Endothelial cell of umbilical vein (primary cell): ENCODE measurements at regions not wholly inside any gene's neighbourhood (a gene's known extent, or its start where the extent isn't known, plus 50 kb on each side); places are given as distances from the start of the nearest gene placed in this dataset.
A peak's percentile ranks its signal among the peaks of the same experiment; 100 is the strongest.

ENCODE experiments used
- BruUV-seq: library from RNA; stranded (reverse); fragments of 400-500 nt; replicated peaks from 2 replicates; lab custom pipeline; 2021; lab: Mats Ljungman, UMichigan
- CTCF ChIA-PET: fragments of 300-600, 350-600 bp; sonication (Branson Sonifier 250); formaldehyde crosslinking; loops from one replicate; lab custom pipeline; 2021; ENCODE audit warnings: antibody characterized with exemption, inconsistent platforms; lab: Charles Lee
- POLR2A ChIA-PET: fragments of 300-600, 350-600 bp; sonication (Branson Sonifier 250); formaldehyde crosslinking; loops from one replicate; lab custom pipeline; 2021; ENCODE audit warnings: antibody characterized with exemption, inconsistent platforms; lab: Charles Lee
- DNase-seq: peaks from one replicate; pipeline ENCODE4 v3.0.0-alpha.2; 2011; ENCODE audit warnings: low read depth, low spot score
- FAIRE-seq: peaks from 2 replicates; lab custom pipeline; 2011; peaks lifted over from hg19 to GRCh38; lab: Jason Lieb, UNC
- H2AFZ ChIP-seq: 2 replicates; pipeline ENCODE4 v1.6.0; 2012; ENCODE audit warnings: low read depth, low read length, control low read depth, inconsistent platforms
- H3K27ac ChIP-seq: 2 replicates; pipeline ENCODE4 v1.5.1; 2011; ENCODE audit warnings: low read depth, mild to moderate bottlenecking, control low read depth, low read length, moderate library complexity; ENCODE audit not compliant: insufficient read depth
- H3K27me3 ChIP-seq, 2 experiments: 2 replicates each; pipeline versions ENCODE4 v1.6.0 to v1.6.1; 2011; ENCODE audit warnings: low read length in 2 of 2, mixed read lengths in 1 of 2; ENCODE audit not compliant: control insufficient read depth in 2 of 2, insufficient read depth in 2 of 2
- H3K36me3 ChIP-seq, 2 experiments: 2 replicates in 1 of 2; 3 replicates in 1 of 2; pipeline ENCODE4 v1.5.1; 2011; ENCODE audit warnings: low read length in 2 of 2, mild to moderate bottlenecking in 1 of 2, moderate library complexity in 1 of 2; ENCODE audit not compliant: control insufficient read depth in 2 of 2, insufficient read depth in 2 of 2; ENCODE audit errors: extremely low read depth in 1 of 2
- H3K4me1 ChIP-seq: 3 replicates; pipeline ENCODE4 v1.5.1; 2011; ENCODE audit warnings: mild to moderate bottlenecking, low read length; ENCODE audit not compliant: control insufficient read depth, insufficient read depth; ENCODE audit errors: extremely low read depth
- H3K4me2 ChIP-seq: 2 replicates; pipeline ENCODE4 v1.6.1; 2011; ENCODE audit warnings: low read length, control low read depth, mixed read lengths; ENCODE audit not compliant: insufficient read depth
- H3K4me3 ChIP-seq, 3 experiments: fragments of 200-600 bp in 1 of 3; sonication (generic), shearing (Covaris generic) in 1 of 3; replicated peaks in 1 of 3; 2 replicates each; pipeline ENCODE4 v1.5.1; 2011 to 2016; ENCODE audit warnings: control low read depth in 3 of 3, low read length in 3 of 3, mild to moderate bottlenecking in 2 of 3, inconsistent platforms in 1 of 3, low read depth in 1 of 3, moderate library complexity in 1 of 3; ENCODE audit not compliant: insufficient read depth in 1 of 3
- H3K79me2 ChIP-seq: 2 replicates; pipeline ENCODE4 v1.6.0; 2012; ENCODE audit warnings: low read length, inconsistent platforms; ENCODE audit not compliant: control insufficient read depth, insufficient read depth
- H3K9ac ChIP-seq: replicated peaks from 2 replicates; pipeline ENCODE3; 2011; ENCODE audit warnings: low read length, control low read depth; ENCODE audit not compliant: insufficient read depth; ENCODE audit errors: extremely low read depth
- H3K9me1 ChIP-seq: replicated peaks from 3 replicates; pipeline ENCODE4 v1.6.0; 2011; ENCODE audit warnings: mild to moderate bottlenecking, low read length; ENCODE audit not compliant: control insufficient read depth, insufficient read depth; ENCODE audit errors: extremely low read depth
- H3K9me3 ChIP-seq: replicated peaks from 2 replicates; pipeline ENCODE4 v1.5.1; 2012; ENCODE audit warnings: low read length, inconsistent platforms; ENCODE audit not compliant: control insufficient read depth, insufficient read depth
- H4K20me1 ChIP-seq: replicated peaks from 2 replicates; pipeline ENCODE3; 2011; ENCODE audit warnings: mild to moderate bottlenecking, low read length; ENCODE audit not compliant: control insufficient read depth, insufficient read depth; ENCODE audit errors: extremely low read depth
- EZH2 ChIP-seq: IDR thresholded peaks from 2 replicates; pipeline ENCODE4 v1.6.1; 2012; ENCODE audit warnings: borderline replicate concordance, low read depth, mild to moderate bottlenecking, moderate library complexity, low read length, inconsistent platforms; ENCODE audit not compliant: severe bottlenecking
- GATA2 ChIP-seq: IDR thresholded peaks from 2 replicates; pipeline ENCODE4 v1.7.0; 2011; ENCODE audit warnings: low read depth, mild to moderate bottlenecking, moderate library complexity, mixed read lengths, low read length; ENCODE audit not compliant: insufficient read length, insufficient read depth
- MYC ChIP-seq: IDR thresholded peaks from one replicate; pipeline ENCODE4 v1.6.1; 2011; ENCODE audit warnings: mild to moderate bottlenecking, low read depth, low read length
- POLR2AphosphoS5 ChIP-seq: IDR thresholded peaks from 2 replicates; pipeline ENCODE4 v1.6.1; 2012; ENCODE audit warnings: low read depth, mild to moderate bottlenecking, control low read depth, low read length, moderate library complexity; ENCODE audit not compliant: insufficient read depth
- dilution Hi-C: fragments of 300-500 bp; cut with MboI; formaldehyde crosslinking; loops from one replicate; pipeline ENCODE4 v1.15.0; 2019; ENCODE audit warnings: low sequenced_read_pairs; ENCODE audit not compliant: extremely low pct_ligation_motif_present
- intact Hi-C: fragments of 100-400 bp; cut with micrococcal nuclease; formaldehyde crosslinking; loops from one replicate; pipeline ENCODE4 v1.10.0; 2022

GRCh38 chr3:144762091-144762490 is 790.5 kb downstream of the DIPK2A start:
- H3K36me3 ChIP-seq, result no peaks in the 10 kb centered on the region
- H3K9me3 ChIP-seq, result no peaks in the 10 kb centered on the region
- no peaks in the 10 kb centered on the region for H3K4me1 ChIP-seq
- H3K27me3 ChIP-seq, result no peaks in the 10 kb centered on the region
- H3K4me3 ChIP-seq, result no peak overlapping the region
- TF ChIP-seq GATA2 (no peak), EZH2 (no peak)
- POLR2A ChIA-PET, result no interaction called here
- H3K9ac ChIP-seq, result no peak overlapping the region
- BruUV-seq, result no TSS peak
- no peaks in the 10 kb centered on the region for H3K9me1 ChIP-seq
- intact Hi-C loops (no loop called here), dilution Hi-C loops (no loop called here)
- H4K20me1 ChIP-seq, result no peaks in the 10 kb centered on the region
- no peak overlapping the region for H3K27ac ChIP-seq
- CTCF ChIA-PET, result interaction anchor here (1.1 kb wide), 1 partner anchor 785 kb away, joined by 5 read pairs; no protein-coding TSS in a partner anchor
- H2AFZ ChIP-seq, result no peak overlapping the region
- H3K4me2 ChIP-seq, result no peak overlapping the region
- DNase-seq, result no peak
- no peak for FAIRE-seq
- H3K79me2 ChIP-seq, result no peaks in the 10 kb centered on the region

- DNase-seq (peak; percentile 35), FAIRE-seq (no peak)
- no peak for TF ChIP-seq MYC
- TF ChIP-seq POLR2AphosphoS5, result no peak
- Histone ChIP-seq H3K79me2 (no peaks in the 10 kb centered on the region), H3K36me3 (no peaks in the 10 kb centered on the region), H3K4me1 (no peaks in the 10 kb centered on the region), H3K9me1 (no peaks in the 10 kb centered on the region), H3K9ac (peak overlapping the region; percentile 8), H3K9me3 (no peaks in the 10 kb centered on the region), H3K4me2 (peak overlapping the region; percentile 62), H3K27ac (peak overlapping the region; percentile 8), H3K27me3 (no peaks in the 10 kb centered on the region), H3K4me3 (peak overlapping the region in 1 of 3 experiments; percentile 46), H2AFZ (peak overlapping the region; percentile 72), H4K20me1 (no peaks in the 10 kb centered on the region)
- intact Hi-C loops (no loop called here), dilution Hi-C loops (no loop called here)
- POLR2A ChIA-PET, result interaction anchor here (1.6 kb wide), 1 partner anchor 792 kb away, joined by 4 read pairs; the partner anchor contains the start of gene DIPK2A
- BruUV-seq, result no TSS peak
- CTCF ChIA-PET, result interaction anchor here (1.0 to 2.1 kb wide), 3 partner anchors 53 to 1004 kb away, joined by 3 to 7 read pairs (median 6); no protein-coding TSS in a partner anchor
Measured at GRCh38 chr3:144763878-144764454, 792.3 kb downstream of the DIPK2A start.
